GM12872 (cell line): ENCODE measurements at regions not wholly inside any gene's neighbourhood (a gene's known extent, or its start where the extent isn't known, plus 50 kb on each side); places are given as distances from the start of the nearest gene placed in this dataset.

Experiments
- TF ChIP-seq, protein P1 (sequence below): IDR thresholded peaks from 3 replicates; pipeline ENCODE4 v1.5.1; 2011; ENCODE audit warnings: low read depth, mild to moderate bottlenecking, low read length, moderate library complexity; ENCODE audit not compliant: insufficient read depth

DNA sequence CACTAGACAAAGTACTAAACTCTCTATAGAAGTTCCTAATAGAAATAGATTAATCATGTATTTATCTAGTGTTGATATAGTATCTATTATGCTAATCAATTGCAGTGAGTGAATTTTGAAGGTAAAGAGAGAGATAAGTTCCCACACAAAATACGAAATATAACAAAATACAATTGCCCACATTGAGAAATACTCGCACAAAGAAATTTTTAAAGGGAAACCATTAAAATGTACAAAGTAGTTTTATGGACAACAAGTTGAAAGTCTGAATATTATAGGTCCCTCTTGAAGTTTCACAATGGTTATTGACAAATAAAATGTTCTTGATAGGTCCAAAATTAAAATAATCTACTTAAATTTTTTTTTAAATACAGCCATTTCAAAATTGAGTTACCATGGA is 1031.1 kb downstream of the SORCS1 start:
- TF ChIP-seq, protein P1, sequence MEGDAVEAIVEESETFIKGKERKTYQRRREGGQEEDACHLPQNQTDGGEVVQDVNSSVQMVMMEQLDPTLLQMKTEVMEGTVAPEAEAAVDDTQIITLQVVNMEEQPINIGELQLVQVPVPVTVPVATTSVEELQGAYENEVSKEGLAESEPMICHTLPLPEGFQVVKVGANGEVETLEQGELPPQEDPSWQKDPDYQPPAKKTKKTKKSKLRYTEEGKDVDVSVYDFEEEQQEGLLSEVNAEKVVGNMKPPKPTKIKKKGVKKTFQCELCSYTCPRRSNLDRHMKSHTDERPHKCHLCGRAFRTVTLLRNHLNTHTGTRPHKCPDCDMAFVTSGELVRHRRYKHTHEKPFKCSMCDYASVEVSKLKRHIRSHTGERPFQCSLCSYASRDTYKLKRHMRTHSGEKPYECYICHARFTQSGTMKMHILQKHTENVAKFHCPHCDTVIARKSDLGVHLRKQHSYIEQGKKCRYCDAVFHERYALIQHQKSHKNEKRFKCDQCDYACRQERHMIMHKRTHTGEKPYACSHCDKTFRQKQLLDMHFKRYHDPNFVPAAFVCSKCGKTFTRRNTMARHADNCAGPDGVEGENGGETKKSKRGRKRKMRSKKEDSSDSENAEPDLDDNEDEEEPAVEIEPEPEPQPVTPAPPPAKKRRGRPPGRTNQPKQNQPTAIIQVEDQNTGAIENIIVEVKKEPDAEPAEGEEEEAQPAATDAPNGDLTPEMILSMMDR: no peak

DNA sequence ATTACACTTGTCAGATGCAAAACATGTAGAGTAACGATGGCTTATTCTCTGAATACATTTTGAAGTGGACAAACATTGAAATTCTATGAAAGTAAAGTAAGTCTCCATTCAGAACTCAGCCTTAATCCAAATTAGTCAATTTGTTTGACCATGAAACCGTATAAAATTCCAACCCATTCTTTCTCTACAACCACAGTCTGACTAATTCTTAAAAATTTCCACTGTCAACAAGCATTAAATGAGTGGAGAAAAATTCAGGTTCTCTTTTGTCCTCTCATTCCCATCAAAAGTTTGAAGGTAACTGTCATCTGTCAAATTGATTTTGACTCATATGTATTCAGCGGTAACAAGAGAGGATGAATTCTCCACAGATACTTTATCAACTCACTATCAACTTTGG is 1031.5 kb downstream of the SORCS1 start:
- TF ChIP-seq, protein P1: no peak

- TF ChIP-seq, protein P1: no peak
Measured at GRCh38 chr10:106114656-106115186, 1049.8 kb downstream of the SORCS1 start.

DNA sequence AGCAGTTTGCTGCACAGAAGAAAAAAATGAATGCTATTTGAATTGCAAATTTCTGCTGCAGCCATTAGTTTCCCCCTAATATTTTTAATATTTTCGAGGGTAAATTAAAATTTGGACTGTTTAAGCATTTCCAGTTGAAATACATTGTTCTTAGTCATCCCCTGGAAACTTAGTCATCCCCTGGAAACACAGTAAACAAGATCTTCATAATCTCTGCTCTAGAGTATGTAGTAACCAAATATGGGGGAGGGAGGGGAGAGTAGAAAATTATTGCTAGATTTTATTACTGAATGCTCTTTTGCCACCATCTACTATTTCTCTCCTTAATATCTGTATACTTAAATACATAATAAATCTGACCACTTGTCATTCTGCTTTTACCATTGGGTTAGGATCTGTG is 1053.3 kb downstream of the SORCS1 start:
- TF ChIP-seq, protein P1: no peak

DNA sequence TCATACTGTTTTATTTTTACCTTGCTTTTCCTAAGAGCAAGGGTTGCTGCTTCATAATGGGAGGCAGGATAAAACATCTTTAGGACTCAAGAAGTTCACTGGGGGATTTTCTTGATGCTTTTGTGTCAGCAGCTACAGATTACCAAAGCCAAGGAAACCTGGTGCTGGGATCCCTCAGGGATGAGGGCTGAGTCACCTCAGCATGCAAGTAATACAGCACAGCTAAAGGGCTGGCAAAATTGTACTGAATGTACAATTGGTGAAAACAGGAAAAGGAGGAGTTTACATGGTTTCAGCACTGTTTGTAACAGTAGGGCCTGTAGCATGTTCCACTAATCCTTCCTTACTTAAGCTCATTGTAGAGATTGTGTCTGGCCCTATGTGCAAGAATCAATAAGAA is 1056.8 kb downstream of the SORCS1 start:
- TF ChIP-seq, protein P1: no peak

GRCh38 chr10:106106114-106106513 is 1058.4 kb downstream of the SORCS1 start:
- TF ChIP-seq, protein P1: no peak

GRCh38 chr10:106089855-106090254 is 1074.7 kb downstream of the SORCS1 start:
- TF ChIP-seq, protein P1: no peak

GRCh38 chr10:106086391-106086790 is 1078.1 kb downstream of the SORCS1 start:
- TF ChIP-seq, protein P1: no peak
